ENCODE measurements at regions not wholly inside any gene's neighbourhood (a gene's known extent, or its start where the extent isn't known, plus 50 kb on each side); places are given as distances from the start of the nearest gene placed in this dataset.

DNA sequence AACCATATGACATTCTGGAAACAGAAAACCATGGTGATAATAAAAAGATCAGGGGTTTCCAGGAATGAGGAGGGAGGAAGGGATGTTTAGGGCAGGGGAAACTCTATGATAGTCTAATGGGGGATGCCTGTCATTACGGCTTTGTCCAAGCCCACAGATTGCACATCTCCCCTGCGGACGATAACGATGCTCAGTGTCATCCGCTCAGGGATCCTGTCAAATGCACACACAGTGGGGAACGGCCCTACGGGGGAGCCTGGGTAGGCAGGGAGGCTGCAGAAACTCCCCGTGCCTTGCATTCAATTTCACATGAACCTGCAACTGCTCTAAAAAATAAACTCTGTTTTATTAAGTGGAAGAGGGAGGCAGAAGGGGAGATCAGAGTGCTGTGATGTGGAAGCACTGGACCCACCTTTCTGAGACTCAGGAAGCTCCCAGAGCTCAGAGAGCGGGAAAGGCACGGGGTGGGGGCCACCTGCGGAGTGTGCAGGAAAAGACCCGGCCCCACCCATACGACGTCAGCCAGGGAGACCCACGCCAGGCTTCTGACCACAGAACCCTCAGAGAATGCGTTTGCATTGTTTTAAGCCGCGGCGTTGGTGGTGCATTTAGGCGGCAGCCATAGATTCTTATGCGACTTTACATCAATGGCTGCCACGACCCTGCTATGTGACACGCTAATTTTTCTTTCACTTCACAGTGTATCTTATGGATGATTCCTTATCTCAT is 543.5 kb downstream of the BRD1 start:
- no peak for DNase-seq (ENCODE audit: low spot score)

DNA sequence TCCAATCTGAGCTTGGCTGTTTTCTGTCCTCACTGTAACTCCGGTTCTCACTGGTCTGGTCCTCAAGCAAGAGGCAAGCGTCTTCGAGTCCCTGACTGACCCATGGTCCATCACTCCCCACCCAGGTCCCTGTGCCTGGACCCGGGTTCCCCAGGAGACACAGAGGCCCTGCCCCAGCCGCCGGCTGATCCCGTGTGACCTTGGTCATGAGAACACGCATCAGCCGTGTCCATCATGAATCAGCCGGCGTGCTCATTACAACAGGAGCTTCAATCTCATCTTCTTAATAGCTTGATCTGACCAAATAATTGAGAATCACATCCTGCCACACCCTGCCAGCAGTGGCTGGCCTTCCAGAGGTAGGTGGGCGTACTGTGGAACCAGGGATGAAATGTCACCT is 545.1 kb downstream of the BRD1 start:
- no peak for DNase-seq (ENCODE audit: low spot score)

GRCh38 chr22:49281467-49282340 is 546.0 kb downstream of the BRD1 start:
- DNase-seq (ENCODE audit: low spot score) = no peak

DNA sequence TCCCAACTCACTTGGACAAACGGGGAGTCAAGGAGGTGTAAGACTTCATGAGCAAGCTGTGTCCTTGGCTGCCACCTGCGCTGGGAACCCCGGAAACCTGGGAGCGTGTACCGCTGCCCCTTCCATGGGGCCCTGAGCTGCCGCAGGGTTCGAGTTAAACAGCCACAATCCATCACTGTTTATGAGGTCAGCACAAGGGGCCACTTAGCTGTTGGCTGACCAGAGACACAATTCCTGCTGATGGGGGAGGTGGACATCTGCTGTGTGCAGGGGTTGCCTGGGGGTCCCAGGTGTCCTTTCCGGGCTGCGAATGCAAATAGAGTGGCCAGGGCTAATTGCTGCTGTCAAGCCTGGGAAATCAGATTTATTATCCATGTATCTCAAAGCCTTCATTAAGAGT is 549.3 kb downstream of the BRD1 start:
- no peak for DNase-seq (ENCODE audit: low spot score)

DNA sequence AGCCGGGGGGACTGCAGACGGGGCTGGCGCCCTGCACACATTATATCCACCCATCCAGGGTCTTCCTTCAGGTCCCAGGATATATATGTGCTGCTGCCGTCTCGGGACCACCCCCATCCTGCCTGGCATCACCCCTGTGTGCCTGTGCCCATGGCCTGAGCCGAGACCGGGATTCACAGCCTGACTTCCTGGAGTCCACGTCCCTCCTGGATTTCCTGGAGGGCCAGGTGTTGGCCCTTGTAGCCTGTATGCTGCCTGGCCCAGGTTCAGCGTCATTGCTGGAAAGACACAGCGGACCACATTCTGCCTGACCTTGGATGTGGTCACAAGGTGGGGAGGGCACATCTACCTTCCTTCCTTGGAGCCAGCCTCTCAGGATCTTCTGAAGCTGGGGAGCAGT is 551.1 kb downstream of the BRD1 start:
- DNase-seq (ENCODE audit: low spot score) = no peak

GRCh38 chr22:49274754-49275380 is 552.8 kb downstream of the BRD1 start:
- DNase-seq (ENCODE audit: low spot score) = no peak

- no peak for DNase-seq (ENCODE audit: low spot score)
Observed at GRCh38 chr22:49272546-49273125, 555.0 kb downstream of the BRD1 start.

DNA sequence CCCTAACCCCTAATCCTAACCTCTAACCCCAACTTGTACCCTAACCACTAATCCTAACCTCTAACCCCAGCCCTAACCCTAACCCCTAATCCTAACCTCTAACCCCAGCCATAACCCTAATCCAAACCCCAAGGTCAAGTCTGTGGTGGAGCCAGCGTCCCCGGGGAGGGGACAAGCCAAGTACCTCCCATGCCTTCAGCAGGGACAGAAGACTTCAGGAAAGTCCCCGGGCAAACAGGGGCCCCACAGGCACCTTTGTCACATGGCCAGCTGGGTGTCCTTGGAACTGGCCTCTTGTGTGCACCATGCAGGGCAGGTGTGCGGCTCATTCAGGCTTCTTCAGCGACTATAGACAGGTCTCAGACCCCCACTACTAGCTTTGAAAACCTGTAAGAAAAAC is 555.8 kb downstream of the BRD1 start:
- no peak for DNase-seq (ENCODE audit: low spot score)

- DNase-seq (ENCODE audit: low spot score) = no peak
Observed at GRCh38 chr22:49271369-49271727, 556.3 kb downstream of the BRD1 start.

DNA sequence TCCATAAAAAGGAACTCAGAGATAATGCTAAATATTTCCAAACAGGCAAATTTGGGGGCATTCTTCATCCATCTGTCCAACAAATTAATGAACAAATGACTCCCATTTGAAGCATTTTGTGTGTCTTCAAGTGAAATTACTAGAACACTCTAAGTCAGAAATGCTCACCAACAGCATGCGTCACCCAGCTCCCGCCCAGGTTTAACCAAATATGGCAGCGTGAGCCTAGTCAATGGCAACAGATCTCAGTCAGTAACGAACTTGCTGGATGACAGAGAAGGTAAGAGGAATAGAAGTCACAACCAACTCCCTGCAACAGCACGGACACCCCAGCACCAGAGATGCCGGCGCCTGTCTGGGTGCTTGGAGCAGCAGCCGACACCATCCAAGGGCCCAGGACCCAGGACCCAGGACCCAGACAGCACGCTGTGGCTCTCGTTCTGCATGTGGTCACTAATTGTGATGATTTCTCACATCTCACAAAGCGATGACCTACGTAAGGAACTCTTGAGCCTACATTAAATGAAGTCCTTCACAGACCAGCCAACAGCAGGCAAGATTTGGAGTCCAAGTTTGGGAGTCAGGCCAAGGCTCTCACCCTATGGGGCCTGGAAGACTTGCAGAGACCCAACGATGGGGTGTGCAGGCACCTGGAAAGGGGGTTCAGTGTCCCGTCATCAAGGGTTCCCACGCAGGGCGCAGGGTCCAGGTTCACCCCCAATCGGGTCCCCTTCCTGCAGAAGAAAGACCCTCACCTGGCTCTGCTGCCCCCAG is 556.9 kb downstream of the BRD1 start:
- no peak for DNase-seq (ENCODE audit: low spot score)

- DNase-seq (ENCODE audit: low spot score) = no peak
Observed at GRCh38 chr22:49269928-49270327, 557.7 kb downstream of the BRD1 start.

DNA sequence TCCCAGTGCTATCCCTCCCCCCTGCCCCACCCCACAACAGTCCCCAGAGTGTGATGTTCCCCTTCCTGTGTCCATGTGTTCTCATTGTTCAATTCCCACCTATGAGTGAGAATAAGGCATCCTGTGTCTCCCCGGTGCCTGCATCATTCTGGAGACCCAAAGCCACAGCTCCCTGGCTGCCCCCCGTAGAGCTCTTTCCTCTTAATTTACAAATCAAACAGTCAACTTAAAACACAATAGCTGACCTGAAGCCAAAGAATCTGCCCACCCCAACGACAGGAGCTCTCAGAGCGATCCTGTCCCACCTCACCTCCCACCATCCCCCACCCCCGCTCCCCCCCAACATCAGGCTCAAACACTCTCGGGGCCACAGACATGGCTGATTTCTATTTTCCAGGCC is 558.3 kb downstream of the BRD1 start:
- DNase-seq (ENCODE audit: low spot score) = no peak

DNA sequence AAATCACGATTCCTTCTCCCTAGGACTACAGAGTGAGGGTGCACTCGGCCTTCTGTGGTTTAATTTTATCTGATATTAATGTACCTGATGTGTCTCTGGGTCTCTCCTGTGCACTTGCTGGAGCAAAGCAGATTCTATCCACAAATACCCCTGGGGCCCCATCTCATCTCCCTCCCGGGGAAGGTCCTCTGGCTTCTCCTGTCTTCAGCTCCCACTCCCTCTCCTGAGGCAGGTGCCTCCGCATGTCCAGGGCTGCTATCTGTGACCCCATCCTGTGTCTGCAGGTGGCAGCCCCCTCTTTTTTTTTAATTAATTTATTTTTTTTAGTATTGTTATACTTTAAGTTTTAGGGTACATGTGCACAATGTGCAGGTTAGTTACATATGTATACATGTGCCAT is 558.7 kb downstream of the BRD1 start:
- no peak for DNase-seq (ENCODE audit: low spot score)

DNA sequence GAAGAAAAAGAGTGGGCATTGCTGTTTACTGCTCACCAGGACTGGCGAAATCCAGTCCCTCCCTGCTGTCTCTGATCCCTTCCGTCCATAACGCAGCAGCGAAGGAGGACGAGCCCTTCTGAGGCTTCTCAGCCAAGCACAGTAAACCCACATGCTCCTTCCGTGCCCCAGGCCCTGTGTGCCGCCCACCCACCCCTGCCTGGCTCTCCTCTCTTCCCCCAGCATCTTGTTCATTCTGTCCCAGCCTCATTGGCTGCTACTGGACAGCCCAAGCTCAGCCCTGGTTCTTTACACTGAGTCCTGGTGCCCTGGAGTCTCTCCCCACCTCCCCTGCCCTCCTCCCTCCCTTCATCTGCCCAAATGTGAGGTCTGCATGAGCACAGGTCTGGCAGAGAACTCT is 559.7 kb downstream of the BRD1 start:
- DNase-seq (ENCODE audit: low spot score) = no peak

GRCh38 chr22:49266561-49267519 is 560.8 kb downstream of the BRD1 start:
- no peak for DNase-seq (ENCODE audit: low spot score)

- DNase-seq (ENCODE audit: low spot score) = no peak
Observed at GRCh38 chr22:49264696-49265095, 563.0 kb downstream of the BRD1 start.

GRCh38 chr22:49263101-49263500 is 564.6 kb downstream of the BRD1 start:
- no peak for DNase-seq (ENCODE audit: low spot score)

- no peak for DNase-seq (ENCODE audit: low spot score)
Observed at GRCh38 chr22:49262167-49262566, 565.5 kb downstream of the BRD1 start.

DNA sequence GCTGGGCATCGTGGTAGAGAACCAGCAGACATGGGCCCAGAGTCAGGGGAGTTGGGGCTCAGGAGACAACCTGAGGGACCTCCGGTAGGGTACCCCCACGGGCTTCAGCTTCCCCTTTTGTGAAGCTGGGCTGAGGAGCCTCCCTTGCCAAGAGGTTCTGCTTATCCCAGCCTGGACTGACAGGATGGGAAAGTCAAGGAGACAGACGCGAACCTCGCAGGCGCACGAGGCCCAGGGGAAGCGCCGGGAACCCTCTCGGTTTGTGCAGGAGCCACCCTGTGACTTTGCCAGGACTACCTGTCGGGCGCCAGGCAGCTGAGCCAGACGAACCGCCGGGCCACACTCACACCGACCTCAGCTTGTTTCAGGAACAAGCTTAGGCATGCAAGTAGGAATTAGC is 566.1 kb downstream of the BRD1 start:
- DNase-seq (ENCODE audit: low spot score) = no peak

DNA sequence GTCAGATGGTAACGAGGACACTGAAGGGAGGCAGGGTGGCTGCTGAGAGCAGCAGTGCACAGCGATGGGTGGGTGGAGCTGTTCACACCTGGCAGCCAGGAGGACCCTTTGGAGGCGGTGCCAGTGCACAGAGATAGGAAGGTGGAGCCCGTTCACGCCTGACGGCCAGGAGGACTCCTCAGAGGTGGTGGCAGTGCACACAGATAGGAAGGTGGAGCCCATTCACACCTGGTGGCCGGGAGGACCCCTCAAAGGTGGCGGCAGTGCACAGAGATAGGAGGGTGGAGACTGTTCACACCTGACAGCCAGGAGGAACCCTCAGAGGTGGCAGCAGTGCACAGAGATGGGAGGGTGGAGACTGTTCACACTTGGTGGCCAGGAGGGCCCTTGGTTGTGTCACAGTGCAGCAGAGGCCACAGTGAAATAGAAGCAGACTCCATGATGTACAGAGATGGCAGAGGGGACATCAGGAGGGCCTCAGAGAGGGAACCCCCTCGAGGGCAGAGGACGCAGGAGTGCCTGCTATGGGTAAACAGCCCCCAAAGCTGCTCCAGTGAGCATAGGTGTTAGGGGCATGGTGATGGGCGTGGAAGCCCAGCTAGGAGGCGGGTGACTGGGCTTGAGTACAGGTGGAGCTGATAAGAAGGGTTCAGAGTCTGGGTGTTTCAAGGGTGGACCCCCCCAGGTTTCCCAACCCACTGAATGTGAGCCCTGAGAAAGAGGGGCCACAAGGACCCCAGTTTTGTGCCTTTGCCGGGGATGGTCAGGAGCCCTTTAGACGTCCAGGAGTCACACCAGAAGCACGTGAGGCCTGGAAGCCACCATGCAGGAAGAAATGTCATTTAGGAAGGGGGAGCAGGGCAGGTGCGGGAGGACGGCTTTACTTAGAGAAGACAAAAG is 566.7 kb downstream of the BRD1 start:
- no peak for DNase-seq (ENCODE audit: low spot score)
